ENCODE measurements at regions not wholly inside any gene's neighbourhood (a gene's known extent, or its start where the extent isn't known, plus 50 kb on each side); places are given as distances from the start of the nearest gene placed in this dataset.

- no peak for DNase-seq
Measured at GRCh38 chr6:148226284-148226683, 116.4 kb upstream of the SASH1 start.

- DNase-seq, result no peak
Measured at GRCh38 chr6:148231572-148231971, 111.1 kb upstream of the SASH1 start.

GRCh38 chr6:148235446-148235845, 107.2 kb upstream of the SASH1 start:
- DNase-seq, result no peak

GRCh38 chr6:148238713-148239112, 103.9 kb upstream of the SASH1 start:
- no peak for DNase-seq

- no peak for DNase-seq
Measured at GRCh38 chr6:148239215-148239614, 103.4 kb upstream of the SASH1 start.

GRCh38 chr6:148239801-148240460, 102.7 kb upstream of the SASH1 start:
- DNase-seq, result no peak

- DNase-seq, result no peak
Measured at GRCh38 chr6:148240461-148240840, 102.2 kb upstream of the SASH1 start.

GRCh38 chr6:148240861-148241477, 101.7 kb upstream of the SASH1 start:
- no peak for DNase-seq

GRCh38 chr6:148242180-148242579, 100.5 kb upstream of the SASH1 start:
- no peak for DNase-seq

GRCh38 chr6:148244217-148244935, 98.3 kb upstream of the SASH1 start:
- DNase-seq, result no peak

GRCh38 chr6:148247386-148248063, 95.1 kb upstream of the SASH1 start:
- DNase-seq, result no peak

- no peak for DNase-seq
Measured at GRCh38 chr6:148249160-148249559, 93.5 kb upstream of the SASH1 start.

- DNase-seq, result no peak
Measured at GRCh38 chr6:148249679-148250375, 92.8 kb upstream of the SASH1 start.

GRCh38 chr6:148250975-148251685, 91.5 kb upstream of the SASH1 start:
- DNase-seq, result no peak

GRCh38 chr6:148251891-148252290, 90.7 kb upstream of the SASH1 start:
- DNase-seq, result no peak

- no peak for DNase-seq
Measured at GRCh38 chr6:148257810-148258209, 84.8 kb upstream of the SASH1 start.

- no peak for DNase-seq
Measured at GRCh38 chr6:148258868-148259267, 83.8 kb upstream of the SASH1 start.

- no peak for DNase-seq
Measured at GRCh38 chr6:148261470-148261869, 81.2 kb upstream of the SASH1 start.

- DNase-seq, result no peak
Measured at GRCh38 chr6:148263010-148263409, 79.6 kb upstream of the SASH1 start.

- no peak for DNase-seq
Measured at GRCh38 chr6:148263961-148264360, 78.7 kb upstream of the SASH1 start.

GRCh38 chr6:148265054-148265453, 77.6 kb upstream of the SASH1 start:
- no peak for DNase-seq

GRCh38 chr6:148269386-148269785, 73.3 kb upstream of the SASH1 start:
- no peak for DNase-seq

Data from activated CD8-positive, alpha-beta memory T cell treated with anti-CD3 and anti-CD28 coated beads for 24 hours (primary cell).